AG10803 (cell line): ENCODE measurements at regions not wholly inside any gene's neighbourhood (a gene's known extent, or its start where the extent isn't known, plus 50 kb on each side); places are given as distances from the start of the nearest gene placed in this dataset.

Source experiments
- DNase-seq: peaks from one replicate; pipeline ENCODE4 v3.0.0; 2010; ENCODE audit warnings: low read depth
- H3K4me3 ChIP-seq: 2 replicates; pipeline ENCODE4 v1.5.1; 2011; ENCODE audit warnings: mild to moderate bottlenecking, low read length, control low read depth
- CTCF ChIP-seq: conservative IDR thresholded peaks from 2 replicates; pipeline ENCODE4 v1.5.1; 2011; ENCODE audit warnings: mild to moderate bottlenecking, low read length, control low read depth, inconsistent platforms

- no peak for DNase-seq
- H3K4me3 ChIP-seq: no peak overlapping the region
- TF ChIP-seq CTCF: no peak
These were observed 54.7 kb upstream of the FOXN2 start for GRCh38 chr2:48259811-48260210.

GRCh38 chr2:48264627-48265026, 49.9 kb upstream of the FOXN2 start:
- no peak for DNase-seq
- no peak for TF ChIP-seq CTCF

More at GRCh38 chr2:48264627-48265026, 49.9 kb upstream of the FOXN2 start:
- H3K4me3 ChIP-seq: no peak overlapping the region
